ENCODE measurements at regions not wholly inside any gene's neighbourhood (a gene's known extent, or its start where the extent isn't known, plus 50 kb on each side); places are given as distances from the start of the nearest gene placed in this dataset.

- no peak for TF ChIP-seq NONO (IDR thresholded peaks at IDR 0.05; ENCODE audit: low read depth in 2 of 2, low read length in 1 of 2)
- TF ChIP-seq MYNN (IDR thresholded peaks at IDR 0.05): no peak
- TF ChIP-seq MYNN (CRISPR knock-in tag; IDR thresholded peaks at IDR 0.05): no peak
- TF ChIP-seq ZBTB34 (CRISPR knock-in tag; IDR thresholded peaks at IDR 0.05): no peak
- TF ChIP-seq FUS (optimal IDR thresholded peaks at IDR 0.05; ENCODE audit: low read depth, low read length): no peak
- no peak for TF ChIP-seq IRF1 (CRISPR knock-in tag; IDR thresholded peaks at IDR 0.05; ENCODE audit: borderline replicate concordance)
- TF ChIP-seq ZSCAN29 (IDR thresholded peaks at IDR 0.05): 0 out of 2 replicates have a peak, but pooled peaks have one; percentile 36
- peak; percentile 96 for TF ChIP-seq SPI1 (IDR thresholded peaks at IDR 0.05; ENCODE audit: borderline replicate concordance, low read depth, low read length)
- TF ChIP-seq MTA2 (IDR thresholded peaks at IDR 0.05; ENCODE audit: low read depth): peak; percentile 10
- TF ChIP-seq CBFA2T2 (conservative IDR thresholded peaks at IDR 0.05): peak; percentile 53
- TF ChIP-seq ZNF766 (CRISPR knock-in tag; conservative IDR thresholded peaks at IDR 0.05): no peak
- no peak for TF ChIP-seq TFAP4 (CRISPR knock-in tag; IDR thresholded peaks at IDR 0.05; ENCODE audit: borderline replicate concordance)
- no peak for TF ChIP-seq ZNF785 (CRISPR knock-in tag; IDR thresholded peaks at IDR 0.05)
- TF ChIP-seq U2AF1 (optimal IDR thresholded peaks at IDR 0.05; ENCODE audit: low read depth, low read length): no peak
- no peak for TF ChIP-seq COPS2 (conservative IDR thresholded peaks at IDR 0.05)
- no peak for TF ChIP-seq RBM39 (optimal IDR thresholded peaks at IDR 0.05; ENCODE audit: low read depth, low read length)
- TF ChIP-seq ZNF23 (CRISPR knock-in tag; IDR thresholded peaks at IDR 0.05): no peak
- peak; percentile 53; the same call in 1 of the 2 replicates for TF ChIP-seq NR2C1 (IDR thresholded peaks at IDR 0.05)
- peak; percentile 54 for TF ChIP-seq NR2C1 (tag; IDR thresholded peaks at IDR 0.05)
- peak; percentile 50 for TF ChIP-seq JUN (IDR thresholded peaks at IDR 0.05; ENCODE audit: borderline replicate concordance, low read depth, low read length)
- TF ChIP-seq JUN (CRISPR knock-in tag; IDR thresholded peaks at IDR 0.05; ENCODE audit: borderline replicate concordance): no peak
- TF ChIP-seq HCFC1 (IDR thresholded peaks at IDR 0.05; ENCODE audit: low read depth, low read length): no peak
- no peak for TF ChIP-seq CHD1 (IDR thresholded peaks at IDR 0.05; ENCODE audit: low read length)
- TF ChIP-seq STAG1 (CRISPR knock-in tag; IDR thresholded peaks at IDR 0.05; ENCODE audit: borderline replicate concordance): no peak
- no peak for TF ChIP-seq ZNF217 (CRISPR knock-in tag; IDR thresholded peaks at IDR 0.05)
- TF ChIP-seq ZNF263 (CRISPR knock-in tag; IDR thresholded peaks at IDR 0.05; ENCODE audit: borderline replicate concordance): no peak
- no peak for TF ChIP-seq CBX5 (IDR thresholded peaks at IDR 0.05; ENCODE audit: borderline replicate concordance, low read depth)
- peak; percentile 74 for TF ChIP-seq ZNF175 (CRISPR knock-in tag; IDR thresholded peaks at IDR 0.05; ENCODE audit: low read depth)
- TF ChIP-seq SOX6 (IDR thresholded peaks at IDR 0.05): peak; percentile 50; the same call in 1 of the 2 replicates
- no peak for TF ChIP-seq MECOM (CRISPR knock-in tag; IDR thresholded peaks at IDR 0.05)
Measured at GRCh38 chr6:109237077-109237985, 142.0 kb downstream of the CEP57L1 start (continued).

Measured in K562 (cell line).